Natural killer cell (primary cell): ENCODE measurements at regions not wholly inside any gene's neighbourhood (a gene's known extent, or its start where the extent isn't known, plus 50 kb on each side); places are given as distances from the start of the nearest gene placed in this dataset.

ENCODE experiments used
- ATAC-seq, 3 donors: fragments of 150-1000 bp in 2 of 3; fragments of 200-7000 bp in 1 of 3; cut with Tn5 transposase; 1 replicate in 1 of 3; 2 replicates in 2 of 3; pipeline ENCODE4 v1.10.0; 2021; ENCODE audit warnings: mild to moderate bottlenecking in 2 of 3, moderate library complexity in 2 of 3
- DNase-seq, 2 donors: peaks; one replicate each; pipeline versions ENCODE4 v3.0.0 to v3.0.0-alpha.2; 2013 to 2021; ENCODE audit warnings: mixed read lengths in 1 of 2
- H3K27ac ChIP-seq: one replicate; pipeline ENCODE4 v1.5.1; 2013; ENCODE audit warnings: mild to moderate bottlenecking, low read length
- H3K27me3 ChIP-seq: one replicate; pipeline ENCODE4 v1.6.1; 2013; ENCODE audit warnings: low read length; ENCODE audit not compliant: control insufficient read depth, insufficient read depth
- H3K36me3 ChIP-seq: one replicate; pipeline ENCODE4 v1.6.1; 2013; ENCODE audit warnings: low read length; ENCODE audit not compliant: control insufficient read depth, insufficient read depth
- H3K4me1 ChIP-seq: one replicate; pipeline ENCODE4 v1.6.1; 2013; ENCODE audit warnings: low read length; ENCODE audit not compliant: control insufficient read depth, insufficient read depth
- H3K4me3 ChIP-seq: one replicate; pipeline ENCODE4 v1.5.1; 2013; ENCODE audit warnings: low read length
- H3K9me3 ChIP-seq: one replicate; pipeline ENCODE4 v1.6.1; 2013; ENCODE audit warnings: low read length; ENCODE audit not compliant: control insufficient read depth, insufficient read depth
- H3K27ac Mint-ChIP-seq, 2 donors: one replicate each; pipeline ENCODE4 v1.8.0; 2022; ENCODE audit warnings: mild to moderate bottlenecking in 2 of 2, mixed read lengths in 2 of 2, moderate library complexity in 1 of 2
- H3K27me3 Mint-ChIP-seq, 2 donors: one replicate each; pipeline ENCODE4 v1.8.0; 2022; ENCODE audit warnings: low read depth in 2 of 2, mixed read lengths in 2 of 2
- H3K36me3 Mint-ChIP-seq: one replicate; pipeline ENCODE4 v1.8.0; 2022; ENCODE audit warnings: mixed read lengths
- H3K4me1 Mint-ChIP-seq, 2 donors: one replicate each; pipeline ENCODE4 v1.8.0; 2022; ENCODE audit warnings: mixed read lengths in 2 of 2
- H3K4me3 Mint-ChIP-seq: one replicate; pipeline ENCODE4 v1.8.0; 2022; ENCODE audit warnings: mild to moderate bottlenecking, moderate library complexity, mixed read lengths
- H3K9me3 Mint-ChIP-seq, 2 donors: one replicate each; pipeline ENCODE4 v1.8.0; 2022; ENCODE audit warnings: mixed read lengths in 2 of 2
- CTCF ChIP-seq: fragments of 200-600 bp; IDR thresholded peaks from one replicate; pipeline ENCODE4 v1.8.0; 2022; ENCODE audit warnings: antibody characterized with exemption
- WGBS: methylation state at CpG from one replicate; pipeline ENCODE4 v1.1.7; 2013; ENCODE audit warnings: missing lambda C conversion rate; ENCODE audit not compliant: insufficient coverage; 5-methylcytosine and 5-hydroxymethylcytosine counted together
- intact Hi-C: fragments of 100-400 bp; cut with micrococcal nuclease; formaldehyde crosslinking; loops from one replicate; pipeline ENCODE4 v1.14.2; 2022

DNA sequence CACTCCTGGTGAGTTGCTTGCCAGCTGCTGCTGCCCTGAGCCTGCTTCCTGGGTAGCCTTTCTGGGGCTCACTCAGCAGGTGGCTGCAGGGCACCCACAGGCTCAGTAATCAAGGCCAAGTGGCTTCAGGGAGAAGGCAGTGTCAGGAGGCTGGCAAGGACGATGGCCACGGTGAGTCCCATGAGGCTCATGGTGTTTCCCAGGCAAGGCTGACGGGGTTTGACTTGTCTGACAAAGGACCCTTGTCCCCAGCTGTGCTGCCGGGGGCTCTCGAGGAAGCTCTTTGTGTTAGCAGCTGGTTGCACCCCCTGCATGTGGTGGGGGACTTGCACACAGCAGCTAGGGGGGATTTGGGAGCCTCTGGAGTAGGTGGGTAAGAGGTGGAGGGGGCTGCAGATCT is 190.5 kb upstream of the C1orf174 start:
- H3K4me1 Mint-ChIP-seq, result no peaks in the 10 kb centered on the region
- H3K4me3 Mint-ChIP-seq, result no peak overlapping the region
- no peak for TF ChIP-seq CTCF
- no peaks in the 10 kb centered on the region for H3K36me3 Mint-ChIP-seq
- Histone ChIP-seq H3K4me1 (no peaks in the 10 kb centered on the region), H3K27me3 (no peaks in the 10 kb centered on the region), H3K4me3 (no peak overlapping the region), H3K36me3 (no peaks in the 10 kb centered on the region), H3K27ac (no peak overlapping the region), H3K9me3 (peaks cover 10% of the 10 kb centered on the region)
- DNase-seq (no peak), ATAC-seq (no peak)
- peaks cover 2 to 3% of the 10 kb centered on the region in 2 donors for H3K9me3 Mint-ChIP-seq
- intact Hi-C loops, result no loop called here
- H3K27ac Mint-ChIP-seq, result no peak overlapping the region
- WGBS, result 73% methylated on average over 5 of the region's 5 CpGs
- H3K27me3 Mint-ChIP-seq, result peaks cover 3 to 9% of the 10 kb centered on the region in 2 donors

- H3K4me3 Mint-ChIP-seq, result no peak overlapping the region
- ATAC-seq, result no peak
- intact Hi-C loops, result no loop called here
- H3K27ac Mint-ChIP-seq, result no peak overlapping the region
- no peak for TF ChIP-seq CTCF
- H3K9me3 ChIP-seq, result peaks cover 13% of the 10 kb centered on the region
- H3K36me3 ChIP-seq, result no peaks in the 10 kb centered on the region
- H3K4me3 ChIP-seq, result no peak overlapping the region
- H3K27me3 Mint-ChIP-seq, result peaks cover 3% of the 10 kb centered on the region in 2 donors
- H3K4me1 Mint-ChIP-seq, result no peaks in the 10 kb centered on the region
- no peaks in the 10 kb centered on the region for H3K36me3 Mint-ChIP-seq
- 85% methylated on average over 6 of the region's 6 CpGs for WGBS
- H3K4me1 ChIP-seq, result no peaks in the 10 kb centered on the region
- no peak for DNase-seq
- peaks cover 2 to 3% of the 10 kb centered on the region in 2 donors for H3K9me3 Mint-ChIP-seq
- no peak overlapping the region for H3K27ac ChIP-seq
- no peaks in the 10 kb centered on the region for H3K27me3 ChIP-seq
Measured at GRCh38 chr1:4090976-4091660, 191.0 kb upstream of the C1orf174 start.

DNA sequence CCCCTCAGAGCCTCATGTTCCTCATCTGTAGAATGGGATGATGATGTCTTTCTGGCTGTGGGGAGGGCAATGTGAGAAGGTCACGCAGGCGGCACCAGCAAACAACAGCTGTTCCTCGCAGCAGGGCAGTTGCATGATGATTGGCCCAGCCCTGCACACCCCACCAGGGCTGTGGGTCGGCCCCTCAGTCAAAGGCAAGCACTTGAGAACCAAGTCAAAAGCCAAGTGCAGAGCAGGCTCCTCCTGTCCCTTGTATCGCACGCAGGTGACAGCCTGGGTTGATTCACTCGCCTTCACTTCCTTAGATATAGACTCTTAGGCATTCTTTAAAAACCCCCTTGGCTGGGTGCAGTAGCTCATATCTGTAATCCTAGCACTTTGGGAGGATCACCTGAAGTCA is 191.9 kb upstream of the C1orf174 start:
- Mint-ChIP-seq H3K4me3 (no peak overlapping the region), H3K9me3 (peaks cover 2 to 3% of the 10 kb centered on the region in 2 donors), H3K36me3 (no peaks in the 10 kb centered on the region), H3K4me1 (no peaks in the 10 kb centered on the region), H3K27ac (no peak overlapping the region), H3K27me3 (peaks cover 0 to 3% of the 10 kb centered on the region in 2 donors)
- Histone ChIP-seq H3K9me3 (peaks cover 13% of the 10 kb centered on the region), H3K36me3 (no peaks in the 10 kb centered on the region), H3K27me3 (no peaks in the 10 kb centered on the region), H3K4me3 (no peak overlapping the region), H3K27ac (no peak overlapping the region), H3K4me1 (no peaks in the 10 kb centered on the region)
- DNase-seq (no peak), ATAC-seq (no peak)
- no peak for TF ChIP-seq CTCF
- intact Hi-C loops, result no loop called here
- WGBS, result 91% methylated on average over 7 of the region's 7 CpGs
